SK-N-SH (cell line): ENCODE measurements at regions not wholly inside any gene's neighbourhood (a gene's known extent, or its start where the extent isn't known, plus 50 kb on each side); places are given as distances from the start of the nearest gene placed in this dataset.

ENCODE experiments used
- CTCF ChIA-PET: fragments of 300-600, 350-600 bp; formaldehyde crosslinking; extraction: SDS; loops from one replicate; lab custom pipeline; 2021; lab: Yijun Ruan, JAX
- POLR2A ChIA-PET: fragments of 350-600 bp; sonication (Branson Sonifier 250); formaldehyde crosslinking; extraction: SDS; loops from one replicate; lab custom pipeline; 2020; ENCODE audit warnings: antibody characterized with exemption, inconsistent platforms; lab: Yijun Ruan, JAX
- DNase-seq: peaks from one replicate; pipeline ENCODE4 v3.0.0; 2012
- H2AFZ ChIP-seq: fragments of 200-600 bp; sonication (generic); 2 replicates; pipeline ENCODE4 v1.8.1; 2016; ENCODE audit warnings: antibody characterized with exemption, mild to moderate bottlenecking, low read depth
- H3F3A ChIP-seq: fragments of 200-600 bp; sonication (generic); replicated peaks from 2 replicates; pipeline ENCODE3; 2016; ENCODE audit warnings: antibody characterized with exemption, mild to moderate bottlenecking; ENCODE audit not compliant: insufficient read depth
- H3K27ac ChIP-seq, 2 experiments: fragments of 200-500 bp in 1 of 2; fragments of 200-600 bp in 1 of 2; sonication (Bioruptor generic) in 1 of 2; sonication (generic), shearing (Covaris generic) in 1 of 2; 2 replicates each; pipeline versions ENCODE4 v1.5.1 to v1.6.1; 2014 to 2016; ENCODE audit warnings: low read depth in 2 of 2, inconsistent platforms in 1 of 2, low read length in 1 of 2, mild to moderate bottlenecking in 1 of 2, mixed read lengths in 1 of 2
- H3K27me3 ChIP-seq: fragments of 200-600 bp; sonication (generic), shearing (Covaris generic); 2 replicates; pipeline ENCODE4 v1.6.1; 2016; ENCODE audit warnings: mixed run types; ENCODE audit not compliant: insufficient read depth
- H3K36me3 ChIP-seq, 2 experiments: fragments of 200-500 bp in 1 of 2; fragments of 200-600 bp in 1 of 2; sonication (Bioruptor generic) in 1 of 2; sonication (generic) in 1 of 2; replicated peaks in 1 of 2; 2 replicates each; pipeline versions ENCODE3 to v1.5.1; 2014 to 2016; ENCODE audit warnings: low read length in 1 of 2, mild to moderate bottlenecking in 1 of 2; ENCODE audit not compliant: insufficient read depth in 2 of 2, control insufficient read depth in 1 of 2
- H3K4me1 ChIP-seq, 2 experiments: fragments of 200-500 bp in 1 of 2; fragments of 200-600 bp in 1 of 2; sonication (Bioruptor generic) in 1 of 2; sonication (generic), shearing (Covaris generic) in 1 of 2; 2 replicates each; pipeline versions ENCODE4 v1.5.1 to v1.6.1; 2014 to 2016; ENCODE audit warnings: low read depth in 1 of 2, low read length in 1 of 2, mixed run types in 1 of 2; ENCODE audit not compliant: insufficient read depth in 2 of 2, control insufficient read depth in 1 of 2
- H3K4me2 ChIP-seq: fragments of 200-600 bp; sonication (generic), shearing (Covaris generic); 2 replicates; pipeline ENCODE4 v1.6.1; 2017; ENCODE audit warnings: mixed run types
- H3K4me3 ChIP-seq, 2 experiments: fragments of 200-500 bp in 1 of 2; fragments of 200-600 bp in 1 of 2; sonication (Bioruptor generic) in 1 of 2; sonication (generic), shearing (Covaris generic) in 1 of 2; 2 replicates each; pipeline versions ENCODE4 v1.5.1 to v1.8.1; 2014 to 2016; ENCODE audit warnings: low read depth in 2 of 2, inconsistent platforms in 1 of 2, low read length in 1 of 2, mild to moderate bottlenecking in 1 of 2, mixed read lengths in 1 of 2, moderate library complexity in 1 of 2
- H3K79me2 ChIP-seq: fragments of 200-600 bp; sonication (generic); 2 replicates; pipeline ENCODE4 v1.8.1; 2017; ENCODE audit warnings: mild to moderate bottlenecking; ENCODE audit not compliant: insufficient read depth
- H3K9ac ChIP-seq: fragments of 200-600 bp; sonication (generic); 2 replicates; pipeline ENCODE4 v1.6.1; 2017; ENCODE audit warnings: mixed run types
- H3K9me2 ChIP-seq: fragments of 200-600 bp; sonication (generic); 2 replicates; pipeline ENCODE4 v1.6.1; 2017; ENCODE audit warnings: mixed run types
- H3K9me3 ChIP-seq: fragments of 200-600 bp; sonication (generic); 2 replicates; pipeline ENCODE4 v1.6.1; 2017; ENCODE audit warnings: mixed run types, mild to moderate bottlenecking, moderate library complexity
- H4K20me1 ChIP-seq: fragments of 200-600 bp; sonication (generic); 2 replicates; pipeline ENCODE4 v1.6.1; 2017; ENCODE audit warnings: mild to moderate bottlenecking, mixed run types; ENCODE audit not compliant: insufficient read depth
- CHD2 ChIP-seq: fragments of 150-350 bp; IDR thresholded peaks from 2 replicates; pipeline ENCODE4 v1.6.1; 2018; ENCODE audit warnings: low read length; ENCODE audit not compliant: partially characterized antibody
- CTCF ChIP-seq: fragments of 200-600 bp; sonication (generic); IDR thresholded peaks from 2 replicates; pipeline ENCODE4 v1.6.1; 2017; ENCODE audit warnings: antibody characterized with exemption, mild to moderate bottlenecking, moderate library complexity
- EP300 ChIP-seq, 2 experiments: IDR thresholded peaks; 2 replicates each; pipeline versions ENCODE4 v1.4.0 to v1.6.1; 2012; ENCODE audit warnings: borderline replicate concordance in 1 of 2, low read depth in 1 of 2, low read length in 1 of 2
- EZH2phosphoT487 ChIP-seq: fragments of 200-600 bp; sonication (generic); IDR thresholded peaks from 2 replicates; pipeline ENCODE4 v1.6.1; 2017; ENCODE audit warnings: low read depth, mixed run types, mild to moderate bottlenecking, antibody characterized with exemption, moderate library complexity, borderline replicate concordance
- FOSL2 ChIP-seq: IDR thresholded peaks from 2 replicates; pipeline ENCODE4 v1.4.0; 2012; ENCODE audit warnings: low read depth, mild to moderate bottlenecking, moderate library complexity, borderline replicate concordance
- GABPA ChIP-seq: IDR thresholded peaks from 2 replicates; pipeline ENCODE4 v1.4.0; 2012; ENCODE audit warnings: low read depth, mild to moderate bottlenecking
- GATA2 ChIP-seq: sonication (generic); formaldehyde crosslinking; IDR thresholded peaks from 2 replicates; pipeline ENCODE4 v1.5.0; 2020; ENCODE audit warnings: mild to moderate bottlenecking, missing genetic modification reagents
- MAX ChIP-seq: IDR thresholded peaks from 2 replicates; pipeline ENCODE4 v1.4.0; 2012; ENCODE audit warnings: low read depth
- MEF2A ChIP-seq: IDR thresholded peaks from 2 replicates; pipeline ENCODE4 v1.4.0; 2012; ENCODE audit warnings: low read depth, borderline replicate concordance
- MXI1 ChIP-seq: IDR thresholded peaks from 2 replicates; pipeline ENCODE4 v1.6.1; 2012; ENCODE audit warnings: mild to moderate bottlenecking, low read depth, low read length, improper control_type of control experiment
- PBX3 ChIP-seq: IDR thresholded peaks from 2 replicates; pipeline ENCODE4; 2012
- RAD21 ChIP-seq: IDR thresholded peaks from 2 replicates; pipeline ENCODE4 v1.6.1; 2012; ENCODE audit warnings: mild to moderate bottlenecking, low read length
- RCOR1 ChIP-seq: fragments of 150-350 bp; IDR thresholded peaks from 2 replicates; pipeline ENCODE4 v1.6.1; 2017; ENCODE audit warnings: antibody characterized with exemption, low read length
- TAF1 ChIP-seq: IDR thresholded peaks from 2 replicates; pipeline ENCODE4 v1.6.1; 2012; ENCODE audit warnings: low read depth, mild to moderate bottlenecking, low read length, moderate library complexity, borderline replicate concordance
- TCF12 ChIP-seq: IDR thresholded peaks from 2 replicates; pipeline ENCODE4 v1.4.0; 2012
- USF1 ChIP-seq: IDR thresholded peaks from 2 replicates; pipeline ENCODE4 v1.4.0; 2012; ENCODE audit warnings: low read depth, borderline replicate concordance
- USF2 ChIP-seq: fragments of 150-350 bp; IDR thresholded peaks from 2 replicates; pipeline ENCODE4 v1.6.1; 2017; ENCODE audit warnings: antibody characterized with exemption, low read length, low read depth, borderline replicate concordance
- YY1 ChIP-seq: IDR thresholded peaks from 2 replicates; pipeline ENCODE4 v1.4.0; 2012; ENCODE audit warnings: low read depth, mild to moderate bottlenecking
- WGBS: methylation state at CpG from one replicate; pipeline ENCODE4 v1.1.6; 2017; ENCODE audit warnings: low lambda C conversion rate; 5-methylcytosine and 5-hydroxymethylcytosine counted together

- Histone ChIP-seq H3K9ac (no peak overlapping the region), H3K9me3 (no peaks in the 10 kb centered on the region), H3K79me2 (no peaks in the 10 kb centered on the region), H3K36me3 (no peaks in the 10 kb centered on the region), H3K4me1 (peaks cover 0 to 45% of the 10 kb centered on the region in 2 experiments; a peak in 2 of 4 replicates), H4K20me1 (no peaks in the 10 kb centered on the region), H3K27me3 (no peaks in the 10 kb centered on the region), H3K9me2 (no peaks in the 10 kb centered on the region), H3K4me3 (no peak overlapping the region), H3K4me2 (no peak overlapping the region), H3F3A (no peaks in the 10 kb centered on the region), H2AFZ (no peak overlapping the region), H3K27ac (peak overlapping the region in 1 of 2 experiments; percentile 76; a peak in 2 of 4 replicates)
- TF ChIP-seq TAF1 (no peak), MXI1 (0 out of 2 replicates have a peak, but pooled peaks have one; percentile 32)
- 62% methylated on average over 12 of the region's 12 CpGs for WGBS
- DNase-seq: no peak
- ChIA-PET POLR2A (no interaction called here), CTCF (interaction anchor here (1.0 to 2.0 kb wide), 6 partner anchors 9 to 245 kb away, joined by 3 to 12 read pairs (median 5); a partner anchor contains a TSS)
These were observed 274.1 kb downstream of the HAUS1 start for GRCh38 chr18:46378126-46378863.

GRCh38 chr18:46378864-46379207 lies 274.7 kb downstream of the HAUS1 start:
- Histone ChIP-seq H3K27ac (peak overlapping the region in 1 of 2 experiments; percentile 76; a peak in 2 of 4 replicates), H3K4me3 (no peak overlapping the region), H3K9ac (no peak overlapping the region), H3K36me3 (no peaks in the 10 kb centered on the region), H3F3A (no peaks in the 10 kb centered on the region), H3K4me1 (peaks cover 0 to 40% of the 10 kb centered on the region in 2 experiments; a peak in 1 of 4 replicates), H3K4me2 (no peak overlapping the region), H2AFZ (no peak overlapping the region), H3K9me3 (no peaks in the 10 kb centered on the region), H3K9me2 (no peaks in the 10 kb centered on the region), H3K27me3 (no peaks in the 10 kb centered on the region), H3K79me2 (no peaks in the 10 kb centered on the region), H4K20me1 (no peaks in the 10 kb centered on the region)
- ChIA-PET CTCF (interaction anchor here (1.0 to 2.0 kb wide), 6 partner anchors 9 to 244 kb away, joined by 3 to 12 read pairs (median 5); a partner anchor contains a TSS), POLR2A (no interaction called here)
- 26% methylated on average over 3 of the region's 4 CpGs for WGBS
- peak; percentile 76 for DNase-seq
- TF ChIP-seq EZH2phosphoT487 (no peak), MXI1 (0 out of 2 replicates have a peak, but pooled peaks have one; percentile 13), RCOR1 (peak; percentile 76; the same call in 1 of the 2 replicates), FOSL2 (no peak), USF1 (no peak), EP300 (IDR thresholded peaks at IDR 0.05; ENCODE audit: borderline replicate concordance in 1 of 2, low read depth in 1 of 2, low read length in 1 of 2) (peak in 1 of 2 experiments; percentile 91; a peak in 2 of 4 replicates), YY1 (no peak), GATA2 (CRISPR knock-in tag) (peak; percentile 90), GABPA (no peak), CTCF (no peak), RAD21 (peak; percentile 3), CHD2 (peak; percentile 66), PBX3 (no peak), MAX (no peak), TCF12 (peak; percentile 44), USF2 (no peak), MEF2A (no peak)
